GM18870 (cell line): ENCODE measurements at regions not wholly inside any gene's neighbourhood (a gene's known extent, or its start where the extent isn't known, plus 50 kb on each side); places are given as distances from the start of the nearest gene placed in this dataset.
A peak's percentile ranks its signal among the peaks of the same experiment; 100 is the strongest.

Source experiments
- ATAC-seq: cut with Tn5 transposase; IDR thresholded peaks from one replicate; pipeline ENCODE4 v1.9.1; 2021; ENCODE audit warnings: moderate library complexity; ENCODE audit not compliant: unreplicated experiment

DNA sequence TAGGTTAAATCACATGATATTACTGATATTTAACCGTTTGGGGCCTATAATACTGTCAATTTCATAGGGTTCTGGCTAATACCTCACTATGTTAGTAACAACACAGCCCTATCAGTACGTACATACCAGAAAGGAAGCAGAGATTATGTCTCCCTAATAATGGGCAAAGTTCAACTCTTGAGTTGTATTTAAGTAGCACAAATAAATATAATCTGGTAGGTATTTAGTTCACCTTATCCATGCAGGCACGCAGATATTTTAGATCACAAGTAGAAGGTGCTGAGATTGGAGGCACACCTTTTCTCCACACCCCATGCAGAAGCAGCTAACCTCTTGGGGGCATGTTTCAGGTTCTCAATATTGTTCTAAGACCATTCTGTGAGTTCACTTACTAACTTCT, 118.9 kb downstream of the IRS1 start:
- no peak for ATAC-seq

DNA sequence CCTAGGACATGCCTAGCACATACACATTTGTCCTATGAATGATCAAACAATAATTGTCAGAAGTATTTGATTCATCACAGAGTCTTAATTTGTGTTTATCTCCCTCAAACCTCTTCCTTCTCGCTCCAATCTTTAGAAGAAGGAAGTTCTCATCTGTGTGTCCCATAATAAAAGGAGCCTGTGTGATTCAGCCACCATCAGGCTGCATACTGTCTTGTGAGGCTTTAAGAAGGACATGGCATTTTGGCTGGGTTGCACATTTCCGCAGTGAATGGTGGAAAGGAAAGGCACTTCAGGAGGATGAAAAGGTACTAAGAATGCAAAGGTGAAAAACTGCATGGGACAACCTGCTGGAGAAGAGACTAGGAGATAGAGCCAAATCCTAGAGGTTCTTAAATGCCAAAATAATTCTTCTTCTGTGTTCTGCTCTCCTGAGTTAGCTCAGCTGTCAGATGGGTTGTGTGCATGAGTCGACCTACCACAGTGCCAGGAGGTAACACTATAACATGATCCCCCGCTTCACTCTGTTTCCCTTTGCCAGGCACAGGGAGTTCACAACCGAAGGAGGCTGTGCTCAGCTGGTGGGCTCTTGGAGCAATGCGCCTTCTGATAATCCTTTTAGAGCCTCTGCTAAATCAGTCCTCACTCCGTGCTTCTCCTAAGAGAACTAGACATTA, 120.1 kb downstream of the IRS1 start:
- ATAC-seq: no peak

DNA sequence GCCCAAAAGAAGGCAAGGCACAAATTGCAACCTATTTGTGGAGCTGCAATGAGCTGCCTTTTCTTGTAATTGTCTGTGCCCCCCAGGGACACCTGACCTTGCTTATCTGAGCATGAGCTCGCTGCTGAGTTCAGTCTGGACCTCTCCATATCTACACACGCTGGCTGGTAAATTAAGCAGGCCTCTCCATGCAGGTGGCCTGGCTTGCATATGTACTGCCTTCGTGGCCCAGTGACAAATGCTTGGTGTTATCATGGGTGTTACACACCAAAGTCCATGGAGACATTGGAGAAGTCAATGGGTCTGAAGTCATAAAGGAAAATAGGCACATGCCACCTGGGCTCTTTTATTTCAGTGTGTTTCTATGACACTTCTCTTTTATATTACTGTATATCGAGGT, 121.2 kb downstream of the IRS1 start:
- ATAC-seq: no peak

DNA sequence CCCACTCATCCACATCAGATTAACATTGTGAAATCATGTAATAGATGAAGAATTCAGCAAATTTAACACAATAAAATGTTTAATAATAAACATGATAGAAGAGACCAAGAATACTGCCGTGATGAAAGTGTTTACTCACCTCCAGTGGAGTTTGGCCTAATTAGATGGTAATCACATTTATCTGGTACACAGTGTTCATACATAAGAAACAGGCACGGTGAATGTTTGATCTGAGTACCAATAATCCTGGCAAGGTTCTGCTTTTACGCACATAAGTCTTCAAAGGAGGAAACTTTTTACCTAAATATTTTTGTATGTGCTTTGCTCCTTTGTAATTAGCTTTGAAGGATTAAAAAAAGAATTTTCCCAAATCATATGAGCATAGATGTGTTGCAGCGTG, 122.5 kb downstream of the IRS1 start:
- no peak for ATAC-seq

DNA sequence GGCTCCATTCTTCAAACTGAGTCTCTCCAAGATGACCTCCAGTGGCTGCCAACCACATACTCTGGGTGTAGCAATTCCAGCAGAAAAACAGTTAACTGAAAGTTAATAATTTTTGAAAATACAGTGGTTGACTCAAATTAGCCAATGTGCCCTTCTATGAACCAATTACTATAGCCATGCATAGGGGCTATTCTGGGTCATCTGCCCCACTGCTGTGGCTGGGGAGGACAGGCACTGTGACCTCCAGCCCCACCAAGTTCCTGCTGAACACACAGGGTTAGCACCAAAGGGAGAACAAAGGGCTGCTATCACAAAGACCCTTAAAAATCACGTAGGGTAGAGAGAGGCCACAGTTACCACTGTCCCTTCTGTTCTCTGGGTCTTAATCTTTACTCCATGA, 123.0 kb downstream of the IRS1 start:
- no peak for ATAC-seq

DNA sequence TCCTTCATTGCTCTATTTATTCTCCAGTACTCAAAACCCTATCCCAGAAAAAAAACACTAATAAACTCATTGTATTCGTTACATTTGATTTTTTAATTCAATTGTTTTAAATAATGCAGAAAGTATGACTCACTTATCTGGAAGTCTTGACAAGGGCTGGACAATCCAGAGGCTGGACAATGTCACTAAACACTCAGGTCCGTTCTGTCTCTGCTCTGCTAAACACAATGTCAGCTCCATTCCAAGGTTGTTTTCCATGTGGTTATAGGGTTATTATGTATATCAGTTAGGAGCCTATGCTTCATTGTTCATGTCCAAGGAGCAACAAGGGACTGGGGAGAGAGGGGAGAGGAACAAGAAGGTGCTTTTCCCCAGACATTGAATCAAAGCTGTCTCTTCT, 125.5 kb downstream of the IRS1 start:
- ATAC-seq: no peak

DNA sequence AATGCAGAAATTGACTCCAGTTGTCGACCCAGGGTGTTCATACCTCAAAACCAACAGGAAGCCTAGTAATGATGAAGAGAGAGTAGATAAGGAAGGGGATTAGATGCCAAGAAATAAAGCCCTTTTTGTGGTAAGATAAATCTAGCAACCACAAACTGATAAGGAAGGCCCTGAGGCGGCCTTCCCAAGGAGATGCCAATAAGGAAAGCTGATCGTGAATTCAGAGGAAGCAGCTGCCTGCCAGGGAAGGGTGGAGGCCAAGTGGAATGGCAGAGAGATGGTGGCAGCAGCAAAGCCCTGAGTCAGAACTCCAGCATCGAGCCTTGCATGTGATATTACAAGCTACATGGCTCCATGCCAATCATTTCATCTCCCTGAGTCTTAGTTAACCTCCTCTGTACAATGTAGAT, 126.3 kb downstream of the IRS1 start:
- ATAC-seq: no peak

DNA sequence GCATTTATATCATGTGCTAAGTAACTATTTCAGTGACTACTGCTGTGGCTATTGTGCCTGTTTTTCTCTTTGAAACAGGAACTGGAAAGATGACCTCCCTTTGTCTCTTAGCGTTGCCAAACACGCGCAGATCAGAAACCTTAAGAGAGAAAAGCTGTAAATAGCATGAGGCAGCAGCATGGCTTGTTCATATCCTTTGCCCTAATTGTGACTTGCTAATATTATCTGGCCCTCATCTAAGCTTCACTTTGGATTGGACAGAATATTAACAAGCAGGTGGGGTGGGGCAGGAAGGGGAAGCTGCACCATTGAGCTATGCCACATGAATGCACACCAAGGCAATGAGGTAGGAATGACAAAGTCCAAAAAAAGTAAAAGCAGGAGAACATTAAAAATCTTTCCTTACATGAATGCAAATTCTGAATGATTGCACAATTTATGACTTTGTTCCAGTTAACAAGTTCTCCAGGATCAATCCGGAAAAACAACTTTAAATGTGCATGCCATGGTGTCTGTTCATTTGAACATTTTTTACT, 128.4 kb downstream of the IRS1 start:
- no peak for ATAC-seq

DNA sequence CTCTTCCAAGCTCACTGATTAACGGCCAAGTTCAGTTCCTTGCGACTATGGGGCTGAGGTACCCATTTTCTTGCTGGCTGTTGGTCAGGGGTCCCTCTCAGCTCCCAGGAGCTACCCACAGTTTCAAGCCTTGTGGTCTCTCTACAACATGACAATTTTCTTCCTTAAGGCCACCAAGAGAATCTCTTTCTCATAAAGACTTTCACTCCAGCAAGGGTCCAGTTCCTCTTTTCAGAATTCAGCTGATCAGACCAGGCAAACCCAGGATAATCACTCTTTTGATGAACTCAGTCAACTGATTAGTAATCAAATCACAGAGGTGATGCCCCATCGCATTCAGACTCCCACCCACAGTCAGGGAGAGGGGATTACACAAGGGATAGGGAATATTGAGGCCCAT, 129.7 kb downstream of the IRS1 start:
- ATAC-seq: peak; percentile 59

DNA sequence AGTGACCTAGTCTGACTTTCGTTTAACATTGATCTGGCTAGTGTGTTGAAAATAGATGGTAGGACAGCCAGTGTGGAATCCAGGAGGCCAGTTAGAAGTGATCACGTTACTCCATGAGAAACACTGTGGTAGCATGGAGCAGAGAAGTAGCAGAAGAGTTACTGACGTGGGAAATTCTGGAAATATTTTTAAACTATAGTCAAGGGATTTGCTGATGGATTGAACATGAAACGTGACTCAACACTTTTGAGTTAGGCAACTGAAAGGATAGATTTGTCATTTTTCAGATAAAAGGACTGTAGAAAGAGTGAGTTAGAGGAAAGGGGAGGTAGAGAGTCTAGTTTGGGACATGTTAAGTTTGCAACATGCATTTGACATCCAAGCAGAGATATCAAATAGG, 130.4 kb downstream of the IRS1 start:
- no peak for ATAC-seq

DNA sequence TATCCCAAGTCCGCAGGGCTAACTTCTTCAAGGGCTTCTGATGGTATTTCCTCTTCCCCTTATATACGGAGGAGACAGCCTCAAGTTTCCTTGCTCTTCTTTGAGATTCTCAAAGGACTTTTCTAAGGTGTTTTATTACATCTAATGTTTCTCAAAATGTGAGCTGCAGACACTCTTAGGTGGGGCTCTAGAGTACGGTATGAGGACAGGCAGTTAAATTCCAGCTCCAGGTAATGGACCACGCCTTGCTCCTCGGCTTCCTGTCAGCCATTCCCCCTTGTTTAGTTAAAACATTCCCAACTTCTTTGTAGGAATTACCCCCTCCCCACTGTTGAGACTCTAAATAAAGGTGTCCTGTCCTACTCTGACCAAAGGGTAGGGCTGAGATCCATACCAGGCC, 131.9 kb downstream of the IRS1 start:
- no peak for ATAC-seq

DNA sequence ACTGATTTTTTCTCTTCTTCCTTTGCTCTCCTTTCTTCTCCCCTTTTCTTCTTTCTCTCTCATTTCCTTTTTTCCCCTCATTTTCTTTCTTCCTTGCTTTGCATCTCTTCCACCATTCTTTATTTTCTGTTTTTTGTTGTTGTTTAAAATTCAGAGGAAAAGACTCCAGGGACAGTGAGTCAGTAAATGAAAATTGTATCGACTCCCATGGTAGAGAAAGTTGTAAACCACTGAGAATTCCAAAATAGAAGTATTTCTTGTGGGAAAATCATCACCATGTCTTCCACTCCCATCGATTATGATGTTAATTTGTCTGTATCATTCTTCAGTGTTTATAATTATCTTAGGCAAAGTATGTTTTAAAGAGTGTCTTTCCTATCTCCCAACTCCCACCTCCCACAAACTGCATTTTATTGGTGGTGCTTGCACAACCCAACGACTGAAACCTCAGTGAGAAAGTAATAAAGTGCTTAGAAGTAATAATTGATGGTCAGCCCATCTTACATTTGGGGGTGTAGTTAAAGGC, 134.3 kb downstream of the IRS1 start:
- no peak for ATAC-seq

DNA sequence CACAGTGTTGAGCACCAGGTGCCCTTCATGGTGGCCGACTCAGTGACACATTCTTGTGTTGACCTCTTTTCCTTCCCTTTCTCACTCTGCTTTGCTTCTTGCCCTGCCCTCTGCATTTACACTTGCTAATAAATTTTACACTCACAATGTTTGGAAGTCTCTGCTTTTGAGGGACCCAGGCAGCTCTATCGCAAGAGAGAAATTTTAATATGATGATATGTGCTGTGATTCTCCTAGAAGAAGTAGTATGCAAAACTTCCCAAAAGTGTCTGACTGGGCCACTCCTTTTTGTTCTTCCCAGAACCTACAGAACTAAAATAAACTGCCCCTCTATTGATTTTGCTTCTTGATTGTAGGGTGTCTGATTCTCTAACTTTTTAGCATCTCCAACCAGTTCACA, 135.0 kb downstream of the IRS1 start:
- no peak for ATAC-seq

DNA sequence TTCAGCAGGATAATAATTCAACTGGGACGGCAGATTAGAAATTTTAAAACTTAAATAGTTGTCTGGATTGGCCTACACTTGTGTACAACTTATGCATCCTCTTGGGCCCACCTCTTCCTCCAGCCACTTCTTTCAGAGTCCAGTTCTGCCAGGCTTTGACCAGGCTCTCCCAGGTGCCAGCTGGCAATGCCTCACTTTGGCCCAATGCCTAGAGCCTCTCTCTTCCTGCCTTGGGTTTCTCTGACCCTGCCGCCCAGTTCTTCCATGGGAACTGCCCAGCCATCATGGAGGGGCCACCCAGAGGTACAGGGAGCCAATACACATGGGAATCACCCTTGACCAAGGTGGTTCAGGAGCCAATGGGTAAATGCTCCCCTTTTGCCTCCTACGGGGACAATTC, 135.5 kb downstream of the IRS1 start:
- no peak for ATAC-seq

DNA sequence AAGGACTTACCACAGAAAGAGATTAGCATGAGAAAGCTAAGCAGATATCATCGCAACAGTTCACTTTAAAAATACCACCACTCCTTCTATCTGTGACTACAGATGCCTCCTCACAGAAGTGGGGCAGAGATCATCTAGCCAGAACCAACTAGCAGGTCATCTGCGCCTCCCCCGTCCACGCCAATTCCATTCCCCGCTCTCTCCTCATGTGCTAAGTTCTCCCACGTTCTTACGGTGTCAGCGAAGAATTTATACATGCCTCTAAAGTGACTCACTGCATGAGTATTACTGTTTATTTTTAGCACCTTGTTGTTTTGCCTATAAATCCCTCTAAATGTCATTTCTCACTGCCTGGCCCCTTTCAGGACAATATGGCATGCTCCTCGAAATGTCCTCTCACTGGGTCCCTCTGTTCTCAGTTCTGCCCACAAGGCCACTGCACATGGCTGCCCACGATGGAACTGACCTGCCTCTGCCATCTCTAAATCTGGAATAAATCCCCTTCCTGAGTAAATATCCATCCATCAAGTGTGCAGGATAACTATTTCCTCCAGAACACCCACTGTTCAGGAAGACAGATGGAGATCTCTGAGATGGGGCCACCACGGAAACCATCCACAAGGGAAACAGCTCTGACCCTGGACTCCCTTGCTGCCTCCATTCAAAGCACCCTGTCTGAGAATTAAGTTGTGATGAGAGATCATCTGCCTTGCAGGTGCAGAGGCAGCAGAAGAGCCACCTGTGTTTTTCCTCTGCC, 137.7 kb downstream of the IRS1 start:
- no peak for ATAC-seq

DNA sequence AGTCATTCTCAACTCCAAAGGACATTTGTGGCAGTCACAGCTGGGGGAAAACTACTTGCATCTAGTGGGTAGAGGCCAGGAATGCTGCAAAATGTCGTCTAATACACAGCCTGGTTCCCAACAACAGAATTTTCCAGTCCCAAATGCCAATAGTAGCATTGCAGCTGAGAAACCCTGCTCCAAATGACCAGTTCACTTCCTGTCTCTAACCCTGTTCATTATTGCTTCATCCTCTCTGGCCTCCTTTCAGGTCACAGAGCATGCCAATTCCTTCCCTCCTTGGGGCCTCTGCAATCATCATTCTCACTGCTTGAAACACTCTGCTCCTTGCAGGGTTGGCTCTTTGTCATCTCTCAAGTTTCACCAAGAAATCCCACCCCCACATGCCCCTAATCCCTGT, 139.1 kb downstream of the IRS1 start:
- ATAC-seq: no peak

DNA sequence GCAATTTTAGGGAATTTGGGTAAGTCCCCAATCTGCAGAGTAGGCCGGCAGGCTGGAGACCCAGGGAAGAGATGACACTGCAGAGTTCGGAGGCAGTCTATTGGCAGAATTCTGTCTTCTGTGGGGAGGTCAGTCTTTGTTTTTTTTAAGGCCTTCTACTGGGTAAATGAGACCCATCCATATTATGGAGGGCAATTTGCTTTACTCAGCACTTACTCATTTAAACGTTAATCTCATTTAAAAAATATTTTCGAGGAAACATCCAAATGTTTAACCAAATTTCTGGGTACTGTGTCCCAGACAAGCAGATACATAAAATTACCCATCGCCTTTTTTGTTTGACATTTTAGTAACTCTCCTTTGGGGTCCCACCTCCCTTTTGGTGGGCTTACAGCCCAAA, 139.5 kb downstream of the IRS1 start:
- no peak for ATAC-seq

DNA sequence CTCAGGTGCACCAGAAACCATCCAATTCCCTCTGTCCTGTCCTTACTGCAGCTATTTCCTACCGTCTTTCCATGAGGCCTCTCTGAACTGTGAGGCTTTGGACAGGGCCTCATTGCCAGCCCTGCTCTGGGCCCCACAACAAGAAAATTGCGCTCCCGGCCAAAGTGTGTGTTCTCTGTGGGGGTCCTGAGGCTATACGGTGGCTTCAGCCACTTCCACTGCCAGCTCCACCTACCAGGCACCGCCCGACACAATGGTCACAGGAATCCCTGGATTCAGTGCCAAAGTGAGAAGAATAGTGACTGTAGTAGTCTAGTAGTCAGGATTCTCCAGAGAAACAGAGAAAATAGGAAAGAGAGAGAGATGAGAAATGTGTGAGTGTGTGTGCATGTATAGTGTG, 140.2 kb downstream of the IRS1 start:
- no peak for ATAC-seq

DNA sequence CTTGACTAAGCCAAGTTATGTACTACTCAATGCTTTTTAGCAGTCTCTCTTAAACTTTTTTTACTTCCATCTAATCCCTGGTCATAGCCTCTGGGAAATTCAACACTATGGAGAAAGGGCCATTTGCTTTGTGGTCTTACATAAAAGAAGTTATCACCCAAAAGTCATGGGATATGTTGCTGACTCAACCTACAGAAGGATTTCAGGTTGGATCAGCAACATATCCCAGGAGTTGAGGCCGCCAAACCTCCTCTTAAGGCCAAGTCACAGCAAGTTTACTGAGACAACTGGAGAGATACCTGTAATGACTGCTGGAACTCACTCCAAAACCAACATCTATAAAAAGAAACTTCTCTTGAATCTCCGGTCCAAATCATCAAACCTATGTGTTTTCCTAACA, 141.1 kb downstream of the IRS1 start:
- no peak for ATAC-seq

DNA sequence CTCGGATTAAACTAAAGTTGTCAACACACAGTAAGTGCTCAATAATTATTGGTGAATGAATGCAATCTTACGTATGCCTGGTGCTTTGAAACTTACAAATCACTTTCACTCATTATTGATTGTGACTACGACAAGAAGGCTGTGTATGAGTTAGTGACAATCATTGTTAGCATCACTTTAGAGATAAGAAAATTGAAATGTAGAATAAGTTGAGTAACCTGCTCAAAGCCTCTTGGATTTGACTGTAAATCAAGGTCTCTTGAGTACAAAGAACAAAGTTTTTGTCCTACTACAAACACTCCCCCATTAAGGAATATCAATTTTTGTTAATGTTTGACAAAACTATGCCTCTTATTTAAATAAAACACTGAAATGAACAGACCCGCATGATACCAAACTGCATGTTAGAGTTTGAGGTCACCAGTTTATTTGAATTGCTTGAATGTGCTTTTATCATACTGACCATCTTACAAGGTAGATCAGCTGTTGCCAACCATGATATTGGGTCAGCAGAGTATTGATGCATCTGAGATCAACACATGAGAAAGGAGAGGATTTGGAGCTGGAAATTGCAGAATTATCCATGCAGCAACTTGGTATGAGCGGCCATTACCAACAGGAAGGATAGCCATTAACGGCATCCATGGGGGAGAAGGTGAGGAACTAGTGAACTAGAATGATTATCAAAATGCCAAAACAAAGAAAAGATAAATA, 142.1 kb downstream of the IRS1 start:
- ATAC-seq: no peak

DNA sequence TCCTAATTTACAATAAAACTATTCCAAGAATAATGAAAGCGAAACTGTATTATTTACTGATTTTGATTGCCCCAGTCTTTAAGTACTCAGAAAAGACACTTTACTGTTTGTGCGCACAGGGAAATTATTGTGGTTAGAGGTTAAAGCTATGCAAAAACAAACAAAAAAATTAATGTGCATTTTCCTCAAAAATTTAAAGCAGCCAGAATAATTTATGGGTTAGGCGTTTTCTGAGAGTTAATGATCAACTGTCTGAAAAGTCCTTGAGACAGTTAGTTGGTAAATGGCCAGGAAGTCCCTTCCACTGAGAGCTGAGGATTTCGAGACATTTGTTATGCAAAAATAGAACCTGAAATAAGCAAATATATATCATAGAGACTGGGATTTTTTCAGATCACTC, 143.3 kb downstream of the IRS1 start:
- no peak for ATAC-seq

DNA sequence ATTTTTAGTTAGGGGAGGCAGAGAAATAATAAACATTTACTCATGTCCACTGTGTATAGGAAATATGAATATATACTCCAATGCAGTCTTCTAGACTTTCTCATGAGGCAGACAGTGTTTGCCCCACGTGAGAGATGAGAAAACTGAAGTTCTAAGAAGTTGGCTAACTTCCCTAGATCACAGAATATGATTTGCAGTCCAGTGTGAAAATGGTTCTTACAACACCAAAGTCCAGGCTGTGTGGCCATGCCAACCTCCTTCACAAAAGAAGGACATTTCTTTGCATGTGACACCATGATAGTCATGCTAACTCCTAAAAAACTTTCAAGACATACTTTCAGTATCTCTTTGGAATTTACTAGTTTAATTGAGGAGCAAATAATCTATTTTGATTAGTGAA, 143.7 kb downstream of the IRS1 start:
- ATAC-seq: no peak
